ENCODE measurements at regions not wholly inside any gene's neighbourhood (a gene's known extent, or its start where the extent isn't known, plus 50 kb on each side); places are given as distances from the start of the nearest gene placed in this dataset.

- TF ChIP-seq EZH2 (optimal IDR thresholded peaks at IDR 0.05; ENCODE audit: low read depth, low read length) (no peak), CTCF (IDR thresholded peaks at IDR 0.05; ENCODE audit: low read length) (no peak), EZH2phosphoT487 (IDR thresholded peaks at IDR 0.05; ENCODE audit: low read length) (no peak)
Measured at GRCh38 chr5:74507370-74508005, 133.0 kb downstream of the ENC1 start.
